Activated naive CD8-positive, alpha-beta T cell (primary cell): ENCODE measurements at regions not wholly inside any gene's neighbourhood (a gene's known extent, or its start where the extent isn't known, plus 50 kb on each side); places are given as distances from the start of the nearest gene placed in this dataset.

Experiments used
- H3K27ac Mint-ChIP-seq: one replicate; pipeline ENCODE4 v1.8.0; 2021; ENCODE audit warnings: mixed read lengths
- H3K27me3 Mint-ChIP-seq: one replicate; pipeline ENCODE4 v1.8.0; 2021; ENCODE audit warnings: mixed read lengths
- H3K36me3 Mint-ChIP-seq: one replicate; pipeline ENCODE4 v1.8.0; 2021; ENCODE audit warnings: mixed read lengths
- H3K4me1 Mint-ChIP-seq: one replicate; pipeline ENCODE4 v1.8.0; 2021; ENCODE audit warnings: low read depth, mixed read lengths
- H3K4me3 Mint-ChIP-seq: one replicate; pipeline ENCODE4 v1.8.0; 2021; ENCODE audit warnings: mild to moderate bottlenecking, mixed read lengths
- H3K9me3 Mint-ChIP-seq: one replicate; pipeline ENCODE4 v1.8.0; 2021; ENCODE audit warnings: low read depth, mixed read lengths

GRCh38 chr3:187918081-187918644 lies 172.9 kb upstream of the BCL6 start:
- H3K27me3 Mint-ChIP-seq: no peaks in the 10 kb centered on the region
- peak overlapping the region; percentile 96 for H3K27ac Mint-ChIP-seq

GRCh38 chr3:187919048-187919447 lies 173.8 kb upstream of the BCL6 start:
- Mint-ChIP-seq H3K36me3 (no peaks in the 10 kb centered on the region), H3K27me3 (no peaks in the 10 kb centered on the region), H3K9me3 (no peaks in the 10 kb centered on the region), H3K4me1 (peaks cover 62% of the 10 kb centered on the region), H3K27ac (peak overlapping the region; percentile 96), H3K4me3 (peak overlapping the region; percentile 78)

More at GRCh38 chr3:187918081-187918644, 172.9 kb upstream of the BCL6 start:
- Mint-ChIP-seq H3K36me3 (no peaks in the 10 kb centered on the region), H3K4me3 (peak overlapping the region; percentile 78), H3K4me1 (peaks cover 58% of the 10 kb centered on the region), H3K9me3 (no peaks in the 10 kb centered on the region)

- peaks cover 62% of the 10 kb centered on the region for H3K4me1 Mint-ChIP-seq
- peak overlapping the region; percentile 78 for H3K4me3 Mint-ChIP-seq
- H3K36me3 Mint-ChIP-seq: no peaks in the 10 kb centered on the region
- H3K9me3 Mint-ChIP-seq: peaks cover under 1% of the 10 kb centered on the region
- peak overlapping the region; percentile 96 for H3K27ac Mint-ChIP-seq
- no peaks in the 10 kb centered on the region for H3K27me3 Mint-ChIP-seq
These were observed 174.3 kb upstream of the BCL6 start for GRCh38 chr3:187919544-187919943.

GRCh38 chr3:187920030-187920429 lies 174.8 kb upstream of the BCL6 start:
- peaks cover 60% of the 10 kb centered on the region for H3K4me1 Mint-ChIP-seq
- H3K27me3 Mint-ChIP-seq: no peaks in the 10 kb centered on the region
- H3K36me3 Mint-ChIP-seq: no peaks in the 10 kb centered on the region
- H3K4me3 Mint-ChIP-seq: peak overlapping the region; percentile 78
- peaks cover 3% of the 10 kb centered on the region for H3K9me3 Mint-ChIP-seq
- peak overlapping the region; percentile 96 for H3K27ac Mint-ChIP-seq

- peaks cover 65% of the 10 kb centered on the region for H3K4me1 Mint-ChIP-seq
- peak overlapping the region; percentile 37 for H3K27ac Mint-ChIP-seq
- H3K4me3 Mint-ChIP-seq: no peak overlapping the region
These were observed 175.6 kb upstream of the BCL6 start for GRCh38 chr3:187920913-187921312.

GRCh38 chr3:187921391-187922074 lies 176.3 kb upstream of the BCL6 start:
- Mint-ChIP-seq H3K4me3 (no peak overlapping the region), H3K36me3 (no peaks in the 10 kb centered on the region), H3K4me1 (peaks cover 70% of the 10 kb centered on the region), H3K9me3 (peaks cover 3% of the 10 kb centered on the region), H3K27ac (peak overlapping the region; percentile 37), H3K27me3 (no peaks in the 10 kb centered on the region)

More at GRCh38 chr3:187920913-187921312, 175.6 kb upstream of the BCL6 start:
- no peaks in the 10 kb centered on the region for H3K36me3 Mint-ChIP-seq
- peaks cover 3% of the 10 kb centered on the region for H3K9me3 Mint-ChIP-seq
- H3K27me3 Mint-ChIP-seq: no peaks in the 10 kb centered on the region

GRCh38 chr3:187922704-187923416 lies 177.6 kb upstream of the BCL6 start:
- Mint-ChIP-seq H3K4me1 (peaks cover 77% of the 10 kb centered on the region), H3K27ac (peak overlapping the region; percentile 78), H3K4me3 (peak overlapping the region; percentile 6), H3K9me3 (peaks cover 3% of the 10 kb centered on the region), H3K27me3 (no peaks in the 10 kb centered on the region), H3K36me3 (no peaks in the 10 kb centered on the region)

GRCh38 chr3:187924651-187925050 lies 179.4 kb upstream of the BCL6 start:
- Mint-ChIP-seq H3K36me3 (no peaks in the 10 kb centered on the region), H3K4me3 (no peak overlapping the region), H3K27me3 (no peaks in the 10 kb centered on the region), H3K9me3 (peaks cover 3% of the 10 kb centered on the region), H3K27ac (no peak overlapping the region), H3K4me1 (peaks cover 71% of the 10 kb centered on the region)

- Mint-ChIP-seq H3K36me3 (no peaks in the 10 kb centered on the region), H3K4me3 (no peak overlapping the region), H3K4me1 (peaks cover 67% of the 10 kb centered on the region), H3K27ac (no peak overlapping the region), H3K9me3 (peaks cover 3% of the 10 kb centered on the region), H3K27me3 (no peaks in the 10 kb centered on the region)
These were observed 180.1 kb upstream of the BCL6 start for GRCh38 chr3:187925326-187925725.

- Mint-ChIP-seq H3K36me3 (no peaks in the 10 kb centered on the region), H3K9me3 (peaks cover 3% of the 10 kb centered on the region), H3K4me3 (no peak overlapping the region), H3K27ac (peak overlapping the region; percentile 41), H3K4me1 (peaks cover 56% of the 10 kb centered on the region), H3K27me3 (no peaks in the 10 kb centered on the region)
These were observed 181.4 kb upstream of the BCL6 start for GRCh38 chr3:187926620-187927019.

GRCh38 chr3:187927565-187927964 lies 182.3 kb upstream of the BCL6 start:
- Mint-ChIP-seq H3K4me3 (no peak overlapping the region), H3K36me3 (no peaks in the 10 kb centered on the region)

GRCh38 chr3:187929112-187929816 lies 184.0 kb upstream of the BCL6 start:
- Mint-ChIP-seq H3K27ac (peak overlapping the region; percentile 43), H3K27me3 (no peaks in the 10 kb centered on the region), H3K4me3 (no peak overlapping the region), H3K9me3 (peaks cover 3% of the 10 kb centered on the region), H3K4me1 (peaks cover 38% of the 10 kb centered on the region), H3K36me3 (no peaks in the 10 kb centered on the region)

More at GRCh38 chr3:187927565-187927964, 182.3 kb upstream of the BCL6 start:
- Mint-ChIP-seq H3K27me3 (no peaks in the 10 kb centered on the region), H3K9me3 (peaks cover 3% of the 10 kb centered on the region), H3K4me1 (peaks cover 52% of the 10 kb centered on the region), H3K27ac (peak overlapping the region; percentile 23)

GRCh38 chr3:187930021-187930420 lies 184.8 kb upstream of the BCL6 start:
- no peaks in the 10 kb centered on the region for H3K36me3 Mint-ChIP-seq
- no peaks in the 10 kb centered on the region for H3K9me3 Mint-ChIP-seq
- peaks cover 38% of the 10 kb centered on the region for H3K4me1 Mint-ChIP-seq
- H3K27me3 Mint-ChIP-seq: no peaks in the 10 kb centered on the region
- no peak overlapping the region for H3K27ac Mint-ChIP-seq
- H3K4me3 Mint-ChIP-seq: no peak overlapping the region

GRCh38 chr3:187931101-187931500 lies 185.8 kb upstream of the BCL6 start:
- Mint-ChIP-seq H3K27ac (no peak overlapping the region), H3K9me3 (no peaks in the 10 kb centered on the region), H3K27me3 (no peaks in the 10 kb centered on the region), H3K4me3 (no peak overlapping the region), H3K36me3 (no peaks in the 10 kb centered on the region), H3K4me1 (peaks cover 39% of the 10 kb centered on the region)
